GM23338 (cell line): ENCODE measurements at regions not wholly inside any gene's neighbourhood (a gene's known extent, or its start where the extent isn't known, plus 50 kb on each side); places are given as distances from the start of the nearest gene placed in this dataset.

ENCODE experiments used
- ATAC-seq: fragments of 200-7000 bp; cut with Tn5 transposase; 3 replicates; pipeline ENCODE4 v1.9.1; 2020
- DNase-seq: peaks from one replicate; pipeline ENCODE4 v3.0.0-alpha.2; 2015; ENCODE audit warnings: low spot score
- H2AFZ ChIP-seq: fragments of 200-600 bp; sonication (generic); 2 replicates; pipeline ENCODE4 v1.8.0; 2016; ENCODE audit warnings: antibody characterized with exemption, mild to moderate bottlenecking, moderate library complexity
- H3F3A ChIP-seq: fragments of 200-600 bp; sonication (generic); replicated peaks from 2 replicates; pipeline ENCODE4 v1.8.0; 2017; ENCODE audit warnings: antibody characterized with exemption, mixed run types, low read depth
- H3K27ac ChIP-seq: fragments of 200-600 bp; sonication (generic); 2 replicates; pipeline ENCODE4 v1.6.1; 2016; ENCODE audit warnings: low read depth
- H3K27me3 ChIP-seq: fragments of 200-600 bp; sonication (generic); 2 replicates; pipeline ENCODE4 v1.8.0; 2016; ENCODE audit warnings: mild to moderate bottlenecking, mixed run types, moderate library complexity; ENCODE audit not compliant: insufficient read depth
- H3K36me3 ChIP-seq: fragments of 200-600 bp; sonication (generic); 2 replicates; pipeline ENCODE4 v1.8.0; 2016; ENCODE audit warnings: mild to moderate bottlenecking; ENCODE audit not compliant: insufficient read depth
- H3K4me1 ChIP-seq: fragments of 200-600 bp; sonication (generic); 2 replicates; pipeline ENCODE4 v1.8.0; 2016; ENCODE audit warnings: mild to moderate bottlenecking, moderate library complexity; ENCODE audit not compliant: insufficient read depth
- H3K4me2 ChIP-seq: fragments of 200-600 bp; sonication (generic); 2 replicates; pipeline ENCODE4 v1.7.1; 2017; ENCODE audit warnings: mixed run types
- H3K4me3 ChIP-seq: fragments of 200-600 bp; sonication (generic); 2 replicates; pipeline ENCODE4 v1.6.1; 2016; ENCODE audit warnings: mixed run types
- H3K79me2 ChIP-seq: fragments of 200-600 bp; sonication (generic); replicated peaks from 2 replicates; pipeline ENCODE4 v1.8.0; 2017; ENCODE audit warnings: mild to moderate bottlenecking; ENCODE audit not compliant: insufficient read depth
- H3K9me2 ChIP-seq: fragments of 200-600 bp; sonication (generic); 2 replicates; pipeline ENCODE4 v1.8.0; 2017; ENCODE audit not compliant: insufficient read depth
- H4K20me1 ChIP-seq: fragments of 200-600 bp; sonication (generic); replicated peaks from 2 replicates; pipeline ENCODE4 v1.8.0; 2017; ENCODE audit warnings: mild to moderate bottlenecking; ENCODE audit not compliant: insufficient read depth
- H3K27ac Mint-ChIP-seq: 2 replicates; pipeline ENCODE4 v1.8.0; 2020; ENCODE audit warnings: inconsistent platforms, mild to moderate bottlenecking, moderate library complexity, mixed read lengths
- H3K27me3 Mint-ChIP-seq: 3 replicates; pipeline ENCODE4 v1.8.0; 2022; ENCODE audit warnings: low read depth, mild to moderate bottlenecking, moderate library complexity, mixed read lengths, inconsistent platforms; ENCODE audit not compliant: insufficient read depth, poor library complexity
- H3K36me3 Mint-ChIP-seq: 3 replicates; pipeline ENCODE4 v1.8.0; 2021; ENCODE audit warnings: low read depth, mild to moderate bottlenecking, inconsistent platforms, moderate library complexity, mixed read lengths
- H3K4me1 Mint-ChIP-seq: 3 replicates; pipeline ENCODE4 v1.8.0; 2020; ENCODE audit warnings: mild to moderate bottlenecking, inconsistent platforms, mixed read lengths
- H3K4me3 Mint-ChIP-seq: 3 replicates; pipeline ENCODE4 v1.8.0; 2021; ENCODE audit warnings: moderate library complexity, mild to moderate bottlenecking, inconsistent platforms, mixed read lengths
- H3K9me3 Mint-ChIP-seq: 3 replicates; pipeline ENCODE4 v1.8.0; 2020; ENCODE audit warnings: moderate library complexity, mild to moderate bottlenecking, inconsistent platforms, mixed read lengths
- EZH2 ChIP-seq: fragments of 200-600 bp; sonication (generic); IDR thresholded peaks from one replicate; pipeline ENCODE4 v1.8.0; 2017; ENCODE audit warnings: antibody characterized with exemption, mild to moderate bottlenecking, low read depth; ENCODE audit not compliant: unreplicated experiment
- EZH2phosphoT487 ChIP-seq: fragments of 200-600 bp; sonication (generic); IDR thresholded peaks from one replicate; pipeline ENCODE4 v1.8.1; 2018; ENCODE audit warnings: antibody characterized with exemption; ENCODE audit not compliant: unreplicated experiment
- POLR2AphosphoS5 ChIP-seq: IDR thresholded peaks from 2 replicates; pipeline ENCODE4 v1.6.1; 2016; ENCODE audit warnings: antibody characterized with exemption, low read depth
- STAT1 ChIP-seq: IDR thresholded peaks from one replicate; pipeline ENCODE4 v1.6.1; 2016; ENCODE audit warnings: antibody characterized with exemption; ENCODE audit not compliant: unreplicated experiment
- ZNF114 ChIP-seq: fragments of 250-450 bp; sonication (Bioruptor Pico); IDR thresholded peaks from 2 replicates; pipeline ENCODE4 v1.5.0; 2020; ENCODE audit warnings: mild to moderate bottlenecking, moderate library complexity
- TF ChIP-seq, protein P1 (sequence below): IDR thresholded peaks from one replicate; pipeline ENCODE4 v1.6.1; 2018; ENCODE audit warnings: antibody characterized with exemption; ENCODE audit not compliant: unreplicated experiment
- TF ChIP-seq, protein P2 (sequence below), 2 experiments: fragments of 200-600 bp in 1 of 2; sonication (generic) in 1 of 2; conservative IDR thresholded peaks; 2 replicates each; pipeline versions ENCODE4 v1.5.1 to v1.6.1; 2016 to 2017; ENCODE audit warnings: antibody characterized with exemption in 2 of 2, low read depth in 2 of 2, mild to moderate bottlenecking in 2 of 2, moderate library complexity in 1 of 2

DNA sequence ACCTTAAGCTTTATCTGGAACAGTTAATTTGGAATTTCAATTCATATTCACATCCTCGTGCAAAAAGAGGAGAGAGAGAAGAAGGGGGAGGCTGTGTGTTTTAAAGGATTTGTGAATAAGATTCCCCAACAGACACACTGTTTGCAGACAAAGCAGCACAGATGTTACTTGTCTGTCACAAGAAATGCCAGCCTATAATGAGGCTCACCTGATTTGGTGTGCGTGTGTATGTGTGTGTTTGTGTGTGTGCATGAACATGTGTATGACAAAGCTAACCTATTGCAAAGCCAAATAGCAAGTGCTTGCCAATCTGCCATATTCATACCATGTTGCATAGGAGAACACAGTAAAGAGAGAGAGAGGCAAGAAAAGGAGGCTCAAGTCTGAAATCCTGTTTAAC is 361.6 kb upstream of the NOVA1 start (continued):
- TF ChIP-seq, protein P1, sequence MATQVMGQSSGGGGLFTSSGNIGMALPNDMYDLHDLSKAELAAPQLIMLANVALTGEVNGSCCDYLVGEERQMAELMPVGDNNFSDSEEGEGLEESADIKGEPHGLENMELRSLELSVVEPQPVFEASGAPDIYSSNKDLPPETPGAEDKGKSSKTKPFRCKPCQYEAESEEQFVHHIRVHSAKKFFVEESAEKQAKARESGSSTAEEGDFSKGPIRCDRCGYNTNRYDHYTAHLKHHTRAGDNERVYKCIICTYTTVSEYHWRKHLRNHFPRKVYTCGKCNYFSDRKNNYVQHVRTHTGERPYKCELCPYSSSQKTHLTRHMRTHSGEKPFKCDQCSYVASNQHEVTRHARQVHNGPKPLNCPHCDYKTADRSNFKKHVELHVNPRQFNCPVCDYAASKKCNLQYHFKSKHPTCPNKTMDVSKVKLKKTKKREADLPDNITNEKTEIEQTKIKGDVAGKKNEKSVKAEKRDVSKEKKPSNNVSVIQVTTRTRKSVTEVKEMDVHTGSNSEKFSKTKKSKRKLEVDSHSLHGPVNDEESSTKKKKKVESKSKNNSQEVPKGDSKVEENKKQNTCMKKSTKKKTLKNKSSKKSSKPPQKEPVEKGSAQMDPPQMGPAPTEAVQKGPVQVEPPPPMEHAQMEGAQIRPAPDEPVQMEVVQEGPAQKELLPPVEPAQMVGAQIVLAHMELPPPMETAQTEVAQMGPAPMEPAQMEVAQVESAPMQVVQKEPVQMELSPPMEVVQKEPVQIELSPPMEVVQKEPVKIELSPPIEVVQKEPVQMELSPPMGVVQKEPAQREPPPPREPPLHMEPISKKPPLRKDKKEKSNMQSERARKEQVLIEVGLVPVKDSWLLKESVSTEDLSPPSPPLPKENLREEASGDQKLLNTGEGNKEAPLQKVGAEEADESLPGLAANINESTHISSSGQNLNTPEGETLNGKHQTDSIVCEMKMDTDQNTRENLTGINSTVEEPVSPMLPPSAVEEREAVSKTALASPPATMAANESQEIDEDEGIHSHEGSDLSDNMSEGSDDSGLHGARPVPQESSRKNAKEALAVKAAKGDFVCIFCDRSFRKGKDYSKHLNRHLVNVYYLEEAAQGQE: no peak
- TF ChIP-seq POLR2AphosphoS5: no peak
- no peak for TF ChIP-seq EZH2
- TF ChIP-seq, protein P2, sequence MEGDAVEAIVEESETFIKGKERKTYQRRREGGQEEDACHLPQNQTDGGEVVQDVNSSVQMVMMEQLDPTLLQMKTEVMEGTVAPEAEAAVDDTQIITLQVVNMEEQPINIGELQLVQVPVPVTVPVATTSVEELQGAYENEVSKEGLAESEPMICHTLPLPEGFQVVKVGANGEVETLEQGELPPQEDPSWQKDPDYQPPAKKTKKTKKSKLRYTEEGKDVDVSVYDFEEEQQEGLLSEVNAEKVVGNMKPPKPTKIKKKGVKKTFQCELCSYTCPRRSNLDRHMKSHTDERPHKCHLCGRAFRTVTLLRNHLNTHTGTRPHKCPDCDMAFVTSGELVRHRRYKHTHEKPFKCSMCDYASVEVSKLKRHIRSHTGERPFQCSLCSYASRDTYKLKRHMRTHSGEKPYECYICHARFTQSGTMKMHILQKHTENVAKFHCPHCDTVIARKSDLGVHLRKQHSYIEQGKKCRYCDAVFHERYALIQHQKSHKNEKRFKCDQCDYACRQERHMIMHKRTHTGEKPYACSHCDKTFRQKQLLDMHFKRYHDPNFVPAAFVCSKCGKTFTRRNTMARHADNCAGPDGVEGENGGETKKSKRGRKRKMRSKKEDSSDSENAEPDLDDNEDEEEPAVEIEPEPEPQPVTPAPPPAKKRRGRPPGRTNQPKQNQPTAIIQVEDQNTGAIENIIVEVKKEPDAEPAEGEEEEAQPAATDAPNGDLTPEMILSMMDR (conservative IDR thresholded peaks at IDR 0.05; ENCODE audit: low read depth in 2 of 2): no peak
- no peak for TF ChIP-seq STAT1

DNA sequence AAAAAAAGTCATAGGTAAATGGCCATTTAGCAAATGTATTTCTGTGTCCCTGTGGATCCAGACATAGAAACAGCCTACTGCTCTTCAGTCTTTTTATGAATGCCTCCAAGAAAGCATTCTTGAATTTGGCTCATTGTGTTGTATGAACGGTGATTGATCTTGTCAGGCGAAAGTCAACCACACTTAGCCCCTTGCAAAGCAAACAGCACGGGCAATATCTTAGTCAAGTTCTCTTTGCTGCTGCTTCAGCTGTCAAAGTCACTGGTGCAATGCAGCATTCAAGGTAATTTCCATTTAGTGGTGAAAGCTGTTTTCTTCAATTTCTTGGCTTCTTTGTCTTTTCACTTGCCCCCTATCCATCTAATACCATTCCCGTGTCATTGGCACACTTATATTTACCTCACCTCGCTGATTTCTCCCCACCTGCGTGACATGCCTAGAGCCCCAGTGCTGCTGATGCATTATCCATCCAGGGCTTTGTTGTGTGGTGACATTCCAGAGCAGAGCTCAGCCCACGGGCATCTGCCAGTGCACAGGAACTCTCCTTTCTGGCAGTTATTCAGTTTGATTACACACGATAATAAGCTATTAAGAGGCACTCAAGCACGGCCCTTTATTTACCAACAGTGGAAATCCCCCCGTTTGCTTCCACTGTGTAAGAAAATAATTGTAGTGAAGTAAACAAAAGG is 362.3 kb upstream of the NOVA1 start:
- Histone ChIP-seq H3K4me3 (no peak overlapping the region), H3K27me3 (no peaks in the 10 kb centered on the region), H4K20me1 (no peaks in the 10 kb centered on the region), H3K36me3 (no peaks in the 10 kb centered on the region), H2AFZ (no peak overlapping the region), H3F3A (no peaks in the 10 kb centered on the region), H3K4me2 (no peak overlapping the region), H3K4me1 (peaks cover 6% of the 10 kb centered on the region), H3K9me2 (no peaks in the 10 kb centered on the region), H3K79me2 (no peaks in the 10 kb centered on the region), H3K27ac (no peak overlapping the region)
- H3K4me1 Mint-ChIP-seq: peaks cover 32% of the 10 kb centered on the region
- no peak overlapping the region for H3K27ac Mint-ChIP-seq
- DNase-seq (peak; percentile 14), ATAC-seq (peak; percentile 86)
- TF ChIP-seq STAT1 (no peak), EZH2phosphoT487 (no peak)
- H3K4me3 Mint-ChIP-seq: no peak overlapping the region
- no peaks in the 10 kb centered on the region for H3K27me3 Mint-ChIP-seq
- no peaks in the 10 kb centered on the region for H3K36me3 Mint-ChIP-seq
- H3K9me3 Mint-ChIP-seq: no peaks in the 10 kb centered on the region

DNA sequence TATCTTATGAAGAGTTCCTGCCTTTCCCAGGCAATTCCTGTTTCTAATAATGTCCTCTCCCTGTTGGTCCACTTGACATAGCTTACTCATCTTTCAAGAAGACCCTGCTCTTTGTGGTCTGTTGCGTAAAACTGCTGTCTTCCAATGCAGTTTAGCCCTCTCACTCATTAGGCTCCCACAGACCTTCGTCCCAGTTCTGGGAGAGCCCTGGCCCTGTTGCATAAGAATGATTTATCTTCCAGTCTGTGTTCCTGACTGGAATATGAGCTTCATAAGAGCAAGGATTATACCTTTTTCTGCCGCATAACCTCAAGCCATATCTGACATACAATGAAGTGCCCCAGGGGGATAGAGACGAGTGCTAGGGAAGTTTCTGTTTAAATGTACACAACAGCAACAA is 365.9 kb upstream of the NOVA1 start:
- Mint-ChIP-seq H3K9me3 (no peaks in the 10 kb centered on the region), H3K4me3 (no peak overlapping the region), H3K4me1 (peaks cover 42% of the 10 kb centered on the region), H3K27me3 (no peaks in the 10 kb centered on the region), H3K36me3 (no peaks in the 10 kb centered on the region), H3K27ac (no peak overlapping the region)
- DNase-seq: no peak
- Histone ChIP-seq H3K27ac (no peak overlapping the region), H3K4me2 (no peak overlapping the region), H2AFZ (no peak overlapping the region), H3K79me2 (no peaks in the 10 kb centered on the region), H3K4me1 (peaks cover 10% of the 10 kb centered on the region), H3K27me3 (no peaks in the 10 kb centered on the region), H3F3A (no peaks in the 10 kb centered on the region), H3K9me2 (no peaks in the 10 kb centered on the region), H3K36me3 (no peaks in the 10 kb centered on the region), H4K20me1 (no peaks in the 10 kb centered on the region), H3K4me3 (no peak overlapping the region)
- ATAC-seq: no peak
- TF ChIP-seq EZH2phosphoT487 (no peak), ZNF114 (no peak)
- TF ChIP-seq, protein P1: no peak
